Fibroblast of the aortic adventitia (primary cell): ENCODE measurements at regions not wholly inside any gene's neighbourhood (a gene's known extent, or its start where the extent isn't known, plus 50 kb on each side); places are given as distances from the start of the nearest gene placed in this dataset.

Source experiments
- DNase-seq: peaks from one replicate; pipeline ENCODE4 v3.0.0-alpha.2; 2010; ENCODE audit warnings: low read depth
- H3K4me3 ChIP-seq: 2 replicates; pipeline ENCODE4 v1.5.1; 2011; ENCODE audit warnings: low read depth, mild to moderate bottlenecking, control low read depth, low read length, moderate library complexity
- TF ChIP-seq, protein P1 (sequence below): IDR thresholded peaks from 2 replicates; pipeline ENCODE4 v1.5.1; 2011; ENCODE audit warnings: mild to moderate bottlenecking, low read length, control low read depth, inconsistent platforms; ENCODE audit not compliant: insufficient read depth

DNA sequence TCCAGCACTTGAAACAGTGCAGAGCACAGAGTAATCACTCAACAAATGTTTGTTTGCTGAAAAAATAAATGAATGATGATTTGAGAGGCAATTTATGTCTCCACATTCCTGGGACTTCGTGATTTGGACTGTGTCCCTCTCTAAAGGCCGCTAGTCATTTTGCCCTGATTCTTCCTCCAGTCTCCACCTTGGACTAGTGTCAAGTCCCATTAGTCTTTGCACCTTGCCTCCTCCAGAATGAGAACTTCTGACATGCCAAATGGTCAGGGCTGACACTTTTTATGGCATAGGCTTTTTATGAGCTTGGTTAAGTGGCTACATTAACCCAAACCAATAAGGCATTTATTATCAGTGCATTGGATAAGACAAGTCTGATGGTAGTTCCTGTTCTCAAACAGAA, 65.1 kb upstream of the POF1B start:
- TF ChIP-seq, protein P1, sequence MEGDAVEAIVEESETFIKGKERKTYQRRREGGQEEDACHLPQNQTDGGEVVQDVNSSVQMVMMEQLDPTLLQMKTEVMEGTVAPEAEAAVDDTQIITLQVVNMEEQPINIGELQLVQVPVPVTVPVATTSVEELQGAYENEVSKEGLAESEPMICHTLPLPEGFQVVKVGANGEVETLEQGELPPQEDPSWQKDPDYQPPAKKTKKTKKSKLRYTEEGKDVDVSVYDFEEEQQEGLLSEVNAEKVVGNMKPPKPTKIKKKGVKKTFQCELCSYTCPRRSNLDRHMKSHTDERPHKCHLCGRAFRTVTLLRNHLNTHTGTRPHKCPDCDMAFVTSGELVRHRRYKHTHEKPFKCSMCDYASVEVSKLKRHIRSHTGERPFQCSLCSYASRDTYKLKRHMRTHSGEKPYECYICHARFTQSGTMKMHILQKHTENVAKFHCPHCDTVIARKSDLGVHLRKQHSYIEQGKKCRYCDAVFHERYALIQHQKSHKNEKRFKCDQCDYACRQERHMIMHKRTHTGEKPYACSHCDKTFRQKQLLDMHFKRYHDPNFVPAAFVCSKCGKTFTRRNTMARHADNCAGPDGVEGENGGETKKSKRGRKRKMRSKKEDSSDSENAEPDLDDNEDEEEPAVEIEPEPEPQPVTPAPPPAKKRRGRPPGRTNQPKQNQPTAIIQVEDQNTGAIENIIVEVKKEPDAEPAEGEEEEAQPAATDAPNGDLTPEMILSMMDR: no peak
- H3K4me3 ChIP-seq: no peak overlapping the region
- DNase-seq: no peak
